NCI-H1092 (cell line): ENCODE measurements at regions not wholly inside any gene's neighbourhood (a gene's known extent, or its start where the extent isn't known, plus 50 kb on each side); places are given as distances from the start of the nearest gene placed in this dataset.

ENCODE experiments used
- DNase-seq: peaks from one replicate; lab custom pipeline; 2025; lab: John Stamatoyannopoulos, UW

DNA sequence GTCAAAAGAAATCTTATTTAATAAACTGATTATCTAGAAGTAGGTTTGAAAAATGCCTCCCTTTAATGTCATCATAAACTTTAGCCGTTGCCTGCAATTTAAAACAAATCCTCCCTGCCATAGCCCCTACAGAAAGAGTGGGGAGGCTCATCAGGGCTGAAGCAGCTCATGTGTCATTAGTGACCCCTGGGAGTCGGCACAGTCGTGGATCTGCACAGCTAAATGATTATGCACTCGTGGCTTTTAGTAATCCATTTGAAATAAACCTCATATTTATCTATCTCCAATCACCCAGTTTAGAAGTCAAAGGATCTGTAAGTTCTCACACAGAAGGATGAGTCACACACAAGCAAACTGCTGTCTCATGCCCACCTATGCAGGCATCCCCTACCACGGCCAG, 277.3 kb downstream of the SS18 start:
- no peak for DNase-seq

- DNase-seq: no peak
Observed at GRCh38 chr18:25810736-25811135, 279.7 kb downstream of the SS18 start.

DNA sequence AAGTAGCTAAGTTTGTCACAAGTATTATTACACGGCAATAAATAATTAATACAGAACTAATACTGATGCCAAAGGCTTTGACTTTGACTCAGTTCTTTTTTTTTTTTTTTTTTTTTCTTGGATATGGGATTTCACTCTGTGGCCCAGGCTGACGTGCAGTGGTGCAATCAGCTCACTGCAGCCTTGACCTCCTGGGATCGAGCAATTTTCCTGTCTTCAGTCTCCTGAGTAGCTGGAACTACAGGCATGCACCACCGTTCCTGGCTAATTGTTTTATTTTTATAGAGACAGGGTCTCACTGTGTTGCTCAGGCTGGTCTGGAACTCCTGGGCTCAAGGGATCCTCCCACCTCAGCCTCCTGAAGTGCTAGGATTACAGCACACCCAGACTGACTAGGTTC, 284.5 kb downstream of the SS18 start:
- no peak for DNase-seq

DNA sequence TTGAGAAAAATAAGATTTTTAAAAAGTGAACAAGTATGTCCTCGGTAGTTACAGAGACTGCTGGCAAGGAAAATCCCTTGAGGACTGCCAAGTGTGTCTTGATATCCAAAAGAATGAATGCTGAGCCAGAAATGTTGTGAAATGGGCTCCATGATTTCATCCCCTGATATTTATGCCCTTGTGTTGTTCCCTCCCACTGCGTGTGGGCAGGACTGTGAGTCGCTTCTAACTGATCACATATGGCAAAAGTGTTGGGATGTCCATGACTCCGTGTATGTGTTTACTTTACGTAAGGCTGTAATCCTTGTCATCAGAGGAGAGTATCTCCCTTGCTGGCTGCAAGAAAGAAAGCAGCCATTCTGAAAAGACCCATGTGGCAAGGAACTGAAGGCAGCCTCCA, 285.1 kb downstream of the SS18 start:
- no peak for DNase-seq

DNA sequence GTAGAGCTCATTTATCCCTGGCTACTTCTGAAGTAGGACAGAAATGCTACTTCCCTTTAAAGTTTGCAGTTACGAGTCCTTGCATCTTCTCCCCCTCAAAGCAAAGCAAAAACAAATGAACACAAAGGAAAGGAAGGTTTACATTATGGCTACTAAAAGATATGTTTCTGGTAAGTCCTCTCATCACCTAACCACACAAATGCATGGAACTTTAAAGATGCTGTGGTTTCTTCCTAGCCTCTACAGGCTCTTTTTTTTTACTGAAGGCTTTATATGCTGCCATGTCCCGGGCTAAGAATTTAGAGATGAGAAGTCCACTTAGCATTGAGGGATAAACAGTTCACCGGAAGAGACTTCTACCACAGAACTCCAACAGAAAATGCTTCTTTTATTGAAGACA, 291.2 kb downstream of the SS18 start:
- DNase-seq: no peak

- DNase-seq: no peak
Observed at GRCh38 chr18:25798046-25798445, 292.4 kb downstream of the SS18 start.

GRCh38 chr18:25795213-25795612, 295.2 kb downstream of the SS18 start:
- no peak for DNase-seq

- no peak for DNase-seq
Observed at GRCh38 chr18:25787276-25787675, 303.1 kb downstream of the SS18 start.

DNA sequence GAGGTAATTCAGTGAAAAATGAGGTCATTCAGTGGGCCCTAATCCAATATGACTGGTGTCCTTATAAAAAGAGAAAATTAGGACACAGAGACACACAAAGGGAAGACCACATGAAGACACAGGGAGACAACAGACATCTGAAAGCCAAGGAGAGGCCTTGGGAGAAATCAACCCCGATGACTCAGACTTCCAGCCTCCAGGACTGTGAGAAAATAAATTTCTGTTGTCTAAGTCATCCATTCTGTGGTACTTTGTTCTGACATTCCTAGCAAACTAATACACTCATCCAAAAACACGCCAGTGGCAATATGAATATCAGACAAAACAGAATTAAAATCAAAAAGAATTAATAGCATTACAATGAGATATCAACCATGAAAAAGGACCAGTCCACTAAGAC, 303.7 kb downstream of the SS18 start:
- no peak for DNase-seq

- DNase-seq: no peak
Observed at GRCh38 chr18:25780105-25780504, 310.3 kb downstream of the SS18 start.

GRCh38 chr18:25771796-25772195, 318.6 kb downstream of the SS18 start:
- no peak for DNase-seq

GRCh38 chr18:25764777-25765176, 325.6 kb downstream of the SS18 start:
- no peak for DNase-seq

DNA sequence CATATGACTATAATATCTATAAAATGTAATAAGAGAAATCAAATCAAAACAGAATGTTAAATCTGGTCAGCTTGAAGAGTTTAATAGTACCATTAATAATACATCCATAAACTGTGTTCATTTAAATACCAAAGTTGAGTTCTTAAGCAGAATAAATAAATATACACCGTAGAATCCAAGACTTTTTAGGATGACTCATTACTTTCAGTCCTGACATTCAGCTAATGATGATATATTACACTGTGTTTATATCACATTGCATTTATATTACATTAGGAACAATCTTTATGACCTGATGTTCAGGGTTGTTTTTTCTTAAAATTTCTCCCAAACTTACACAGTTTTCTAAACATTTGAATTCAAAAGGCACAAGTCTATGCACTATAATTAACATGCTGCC, 331.3 kb downstream of the SS18 start:
- DNase-seq: no peak

- no peak for DNase-seq
Observed at GRCh38 chr18:25743646-25744151, 346.7 kb downstream of the SS18 start.

DNA sequence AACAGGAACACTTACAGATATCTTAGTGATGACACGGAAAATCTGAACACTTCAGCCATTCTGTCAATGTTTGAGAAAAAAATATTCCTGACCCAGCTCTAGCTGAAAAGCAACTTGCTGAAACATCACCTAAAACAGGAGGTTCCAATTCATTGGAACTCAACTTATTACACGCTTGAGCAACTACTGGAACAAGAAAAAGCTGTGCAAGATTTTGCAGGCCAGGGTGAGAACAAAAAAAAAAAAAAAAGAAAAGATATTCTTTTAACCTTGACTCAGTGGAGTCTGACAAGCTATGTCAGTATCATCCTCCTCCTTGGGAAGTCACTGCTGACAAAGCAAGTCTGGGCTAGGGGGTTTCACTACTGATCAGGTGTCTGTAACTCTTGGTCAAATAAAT, 351.0 kb downstream of the SS18 start:
- no peak for DNase-seq

- no peak for DNase-seq
Observed at GRCh38 chr18:25737710-25738311, 352.6 kb downstream of the SS18 start.

- DNase-seq: no peak
Observed at GRCh38 chr18:25736516-25736915, 353.9 kb downstream of the SS18 start.

GRCh38 chr18:25735459-25735858, 355.0 kb downstream of the SS18 start:
- no peak for DNase-seq

DNA sequence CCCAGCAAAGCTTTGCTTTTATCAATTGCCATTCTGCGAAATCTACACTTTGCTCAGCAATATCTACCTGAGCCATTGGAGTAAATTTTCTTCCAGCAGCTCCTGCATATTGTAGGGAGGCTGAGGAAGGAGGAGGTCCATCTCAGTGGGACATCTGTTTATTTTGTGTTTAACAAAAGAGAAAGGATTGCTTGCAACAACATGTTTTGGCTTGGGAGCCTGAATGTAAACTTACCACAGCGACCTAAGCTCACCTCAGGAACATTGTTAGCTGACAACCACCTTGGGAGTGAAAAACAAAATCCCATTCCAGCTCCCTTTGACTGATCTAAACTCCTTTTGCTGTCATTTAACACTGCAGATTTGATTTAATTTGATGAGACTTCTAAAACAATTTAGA, 356.1 kb downstream of the SS18 start:
- DNase-seq: no peak

- no peak for DNase-seq
Observed at GRCh38 chr18:25732862-25733261, 357.6 kb downstream of the SS18 start.

GRCh38 chr18:25729072-25729471, 361.3 kb downstream of the SS18 start:
- no peak for DNase-seq

GRCh38 chr18:25727281-25727985, 363.0 kb downstream of the SS18 start:
- DNase-seq: no peak

- DNase-seq: no peak
Observed at GRCh38 chr18:25726298-25726697, 364.1 kb downstream of the SS18 start.

GRCh38 chr18:25725501-25725900, 364.9 kb downstream of the SS18 start:
- no peak for DNase-seq
